GM21619 (cell line): ENCODE measurements at regions not wholly inside any gene's neighbourhood (a gene's known extent, or its start where the extent isn't known, plus 50 kb on each side); places are given as distances from the start of the nearest gene placed in this dataset.

Experiments used
- ATAC-seq: cut with Tn5 transposase; IDR thresholded peaks from one replicate; pipeline ENCODE4 v1.9.1; 2021; ENCODE audit not compliant: unreplicated experiment

- no peak for ATAC-seq
Measured at GRCh38 chr10:128694851-128695725, 568.9 kb upstream of the MKI67 start.

GRCh38 chr10:128695931-128696330 is 569.7 kb upstream of the MKI67 start:
- ATAC-seq, result no peak

GRCh38 chr10:128697437-128697836 is 571.2 kb upstream of the MKI67 start:
- no peak for ATAC-seq

- ATAC-seq, result no peak
Measured at GRCh38 chr10:128701381-128701780, 575.2 kb upstream of the MKI67 start.

GRCh38 chr10:128701837-128702236 is 575.6 kb upstream of the MKI67 start:
- no peak for ATAC-seq

- ATAC-seq, result no peak
Measured at GRCh38 chr10:128704716-128705115, 578.5 kb upstream of the MKI67 start.

GRCh38 chr10:128708182-128708581 is 582.0 kb upstream of the MKI67 start:
- ATAC-seq, result no peak

- ATAC-seq, result no peak
Measured at GRCh38 chr10:128709686-128710085, 583.5 kb upstream of the MKI67 start.

GRCh38 chr10:128710098-128710797 is 584.0 kb upstream of the MKI67 start:
- no peak for ATAC-seq

- no peak for ATAC-seq
Measured at GRCh38 chr10:128710798-128711183, 584.6 kb upstream of the MKI67 start.

- ATAC-seq, result no peak
Measured at GRCh38 chr10:128711806-128712205, 585.6 kb upstream of the MKI67 start.

GRCh38 chr10:128712661-128713400 is 586.6 kb upstream of the MKI67 start:
- no peak for ATAC-seq

- ATAC-seq, result no peak
Measured at GRCh38 chr10:128713471-128713870, 587.2 kb upstream of the MKI67 start.

GRCh38 chr10:128713874-128714570 is 587.8 kb upstream of the MKI67 start:
- no peak for ATAC-seq

- ATAC-seq, result no peak
Measured at GRCh38 chr10:128714644-128715415, 588.6 kb upstream of the MKI67 start.

GRCh38 chr10:128716181-128716580 is 590.0 kb upstream of the MKI67 start:
- no peak for ATAC-seq

- ATAC-seq, result no peak
Measured at GRCh38 chr10:128721963-128722445, 595.8 kb upstream of the MKI67 start.

- no peak for ATAC-seq
Measured at GRCh38 chr10:128722947-128723346, 596.7 kb upstream of the MKI67 start.

GRCh38 chr10:128723631-128724205 is 597.5 kb upstream of the MKI67 start:
- ATAC-seq, result no peak

- ATAC-seq, result no peak
Measured at GRCh38 chr10:128725531-128725930, 599.3 kb upstream of the MKI67 start.
